ENCODE measurements at regions not wholly inside any gene's neighbourhood (a gene's known extent, or its start where the extent isn't known, plus 50 kb on each side); places are given as distances from the start of the nearest gene placed in this dataset.
"Not testable (repeated sequence)": the region's sequence is repeated elsewhere in the genome, so short reads cannot be mapped to it uniquely, and the experiment has no call there.

GRCh38 chr3:145191543-145191942 is 969.4 kb downstream of the PLOD2 start:
- ChIA-PET POLR2A (no interaction called here), CTCF (no interaction called here)
- H3K4me1 Mint-ChIP-seq (ENCODE audit: low read depth), result no peaks in the 10 kb centered on the region
- no peaks in the 10 kb centered on the region for H3K27me3 Mint-ChIP-seq (ENCODE audit: low read depth)
- ATAC-seq (no peak), DNase-seq (no peak)
- H3K36me3 Mint-ChIP-seq (ENCODE audit: low read depth), result no peaks in the 10 kb centered on the region
- no peak overlapping the region for H3K27ac Mint-ChIP-seq
- peaks cover 3% of the 10 kb centered on the region for H3K9me3 Mint-ChIP-seq (ENCODE audit: insufficient read depth)
- no peak overlapping the region for H3K4me3 Mint-ChIP-seq

GRCh38 chr3:145197051-145197820 is 963.7 kb downstream of the PLOD2 start:
- Mint-ChIP-seq H3K4me3 (no peak overlapping the region), H3K9me3 (ENCODE audit: insufficient read depth) (peaks cover 18% of the 10 kb centered on the region), H3K27me3 (ENCODE audit: low read depth) (no peaks in the 10 kb centered on the region), H3K27ac (no peak overlapping the region), H3K36me3 (ENCODE audit: low read depth) (no peaks in the 10 kb centered on the region), H3K4me1 (ENCODE audit: low read depth) (no peaks in the 10 kb centered on the region)
- DNase-seq, result no peak
- ATAC-seq, result no peak
- POLR2A ChIA-PET, result no interaction called here
- CTCF ChIA-PET, result no interaction called here

- no peak overlapping the region for H3K4me3 Mint-ChIP-seq
- no peaks in the 10 kb centered on the region for H3K4me1 Mint-ChIP-seq (ENCODE audit: low read depth)
- no peak overlapping the region for H3K27ac Mint-ChIP-seq
- H3K36me3 Mint-ChIP-seq (ENCODE audit: low read depth), result no peaks in the 10 kb centered on the region
- peaks cover 18% of the 10 kb centered on the region for H3K9me3 Mint-ChIP-seq (ENCODE audit: insufficient read depth)
- no peaks in the 10 kb centered on the region for H3K27me3 Mint-ChIP-seq (ENCODE audit: low read depth)
- POLR2A ChIA-PET, result no interaction called here
- CTCF ChIA-PET, result no interaction called here
- no peak for DNase-seq
- no peak for ATAC-seq
These were observed 963.2 kb downstream of the PLOD2 start for GRCh38 chr3:145197821-145198220.

- Mint-ChIP-seq H3K4me1 (ENCODE audit: low read depth) (no peaks in the 10 kb centered on the region), H3K36me3 (ENCODE audit: low read depth) (no peaks in the 10 kb centered on the region), H3K27me3 (ENCODE audit: low read depth) (no peaks in the 10 kb centered on the region), H3K4me3 (no peak overlapping the region), H3K27ac (no peak overlapping the region), H3K9me3 (ENCODE audit: insufficient read depth) (no peaks in the 10 kb centered on the region)
- no peak for DNase-seq
- ATAC-seq, result no peak
- ChIA-PET POLR2A (no interaction called here), CTCF (no interaction called here)
These were observed 951.4 kb downstream of the PLOD2 start for GRCh38 chr3:145209561-145209960.

- no peaks in the 10 kb centered on the region for H3K27me3 Mint-ChIP-seq (ENCODE audit: low read depth)
- no peak for ATAC-seq
- CTCF ChIA-PET, result no interaction called here
- POLR2A ChIA-PET, result no interaction called here
- no peaks in the 10 kb centered on the region for H3K36me3 Mint-ChIP-seq (ENCODE audit: low read depth)
- no peak for DNase-seq
- H3K4me1 Mint-ChIP-seq (ENCODE audit: low read depth), result no peaks in the 10 kb centered on the region
- H3K4me3 Mint-ChIP-seq, result no peak overlapping the region
- H3K27ac Mint-ChIP-seq, result no peak overlapping the region
- H3K9me3 Mint-ChIP-seq (ENCODE audit: insufficient read depth), result no peaks in the 10 kb centered on the region
These were observed 941.4 kb downstream of the PLOD2 start for GRCh38 chr3:145219355-145220235.

- ChIA-PET POLR2A (no interaction called here), CTCF (no interaction called here)
- no peaks in the 10 kb centered on the region for H3K4me1 Mint-ChIP-seq (ENCODE audit: low read depth)
- DNase-seq (no peak), ATAC-seq (no peak)
- no peak overlapping the region for H3K4me3 Mint-ChIP-seq
- no peaks in the 10 kb centered on the region for H3K9me3 Mint-ChIP-seq (ENCODE audit: insufficient read depth)
- H3K36me3 Mint-ChIP-seq (ENCODE audit: low read depth), result no peaks in the 10 kb centered on the region
- no peak overlapping the region for H3K27ac Mint-ChIP-seq
- H3K27me3 Mint-ChIP-seq (ENCODE audit: low read depth), result no peaks in the 10 kb centered on the region
These were observed 936.1 kb downstream of the PLOD2 start for GRCh38 chr3:145224886-145225285.

GRCh38 chr3:145243875-145244274 is 917.1 kb downstream of the PLOD2 start:
- POLR2A ChIA-PET, result no interaction called here
- no peak for ATAC-seq
- H3K4me1 Mint-ChIP-seq (ENCODE audit: low read depth), result no peaks in the 10 kb centered on the region
- peaks cover 5% of the 10 kb centered on the region for H3K9me3 Mint-ChIP-seq (ENCODE audit: insufficient read depth)
- no peaks in the 10 kb centered on the region for H3K27me3 Mint-ChIP-seq (ENCODE audit: low read depth)
- CTCF ChIA-PET, result no interaction called here
- H3K4me3 Mint-ChIP-seq, result no peak overlapping the region
- no peak for DNase-seq
- no peaks in the 10 kb centered on the region for H3K36me3 Mint-ChIP-seq (ENCODE audit: low read depth)
- H3K27ac Mint-ChIP-seq, result no peak overlapping the region

- ATAC-seq (no peak), DNase-seq (no peak)
- POLR2A ChIA-PET, result no interaction called here
- CTCF ChIA-PET, result no interaction called here
- Mint-ChIP-seq H3K9me3 (ENCODE audit: insufficient read depth) (peaks cover 8% of the 10 kb centered on the region), H3K27me3 (ENCODE audit: low read depth) (no peaks in the 10 kb centered on the region), H3K27ac (no peak overlapping the region), H3K4me3 (no peak overlapping the region), H3K36me3 (ENCODE audit: low read depth) (no peaks in the 10 kb centered on the region), H3K4me1 (ENCODE audit: low read depth) (no peaks in the 10 kb centered on the region)
These were observed 916.7 kb downstream of the PLOD2 start for GRCh38 chr3:145244327-145244726.

GRCh38 chr3:145246291-145246690 is 914.7 kb downstream of the PLOD2 start:
- no peaks in the 10 kb centered on the region for H3K36me3 Mint-ChIP-seq (ENCODE audit: low read depth)
- no peak for DNase-seq
- POLR2A ChIA-PET, result no interaction called here
- no peaks in the 10 kb centered on the region for H3K27me3 Mint-ChIP-seq (ENCODE audit: low read depth)
- no peak overlapping the region for H3K4me3 Mint-ChIP-seq
- H3K9me3 Mint-ChIP-seq (ENCODE audit: insufficient read depth), result peaks cover 8% of the 10 kb centered on the region
- ATAC-seq, result no peak
- H3K27ac Mint-ChIP-seq, result no peak overlapping the region
- no peaks in the 10 kb centered on the region for H3K4me1 Mint-ChIP-seq (ENCODE audit: low read depth)
- CTCF ChIA-PET, result no interaction called here

GRCh38 chr3:145248928-145249327 is 912.1 kb downstream of the PLOD2 start:
- peaks cover 8% of the 10 kb centered on the region for H3K9me3 Mint-ChIP-seq (ENCODE audit: insufficient read depth)
- ATAC-seq, result no peak
- H3K4me1 Mint-ChIP-seq (ENCODE audit: low read depth), result no peaks in the 10 kb centered on the region
- H3K4me3 Mint-ChIP-seq, result no peak overlapping the region
- POLR2A ChIA-PET, result no interaction called here
- no peaks in the 10 kb centered on the region for H3K36me3 Mint-ChIP-seq (ENCODE audit: low read depth)
- H3K27ac Mint-ChIP-seq, result no peak overlapping the region
- DNase-seq, result no peak
- CTCF ChIA-PET, result no interaction called here
- H3K27me3 Mint-ChIP-seq (ENCODE audit: low read depth), result no peaks in the 10 kb centered on the region

GRCh38 chr3:145251311-145251710 is 909.7 kb downstream of the PLOD2 start:
- H3K27ac Mint-ChIP-seq, result no peak overlapping the region
- ChIA-PET POLR2A (no interaction called here), CTCF (no interaction called here)
- DNase-seq (no peak), ATAC-seq (no peak)
- no peak overlapping the region for H3K4me3 Mint-ChIP-seq
- H3K36me3 Mint-ChIP-seq (ENCODE audit: low read depth), result no peaks in the 10 kb centered on the region
- no peaks in the 10 kb centered on the region for H3K4me1 Mint-ChIP-seq (ENCODE audit: low read depth)
- H3K9me3 Mint-ChIP-seq (ENCODE audit: insufficient read depth), result peaks cover 8% of the 10 kb centered on the region
- no peaks in the 10 kb centered on the region for H3K27me3 Mint-ChIP-seq (ENCODE audit: low read depth)

- POLR2A ChIA-PET; H3K9me3 Mint-ChIP-seq (ENCODE audit: insufficient read depth); CTCF ChIA-PET; H3K36me3 Mint-ChIP-seq (ENCODE audit: low read depth); H3K27me3 Mint-ChIP-seq (ENCODE audit: low read depth); H3K4me1 Mint-ChIP-seq (ENCODE audit: low read depth); H3K4me3 Mint-ChIP-seq; ATAC-seq; DNase-seq; H3K27ac Mint-ChIP-seq: not testable (repeated sequence)
These were observed 903.0 kb downstream of the PLOD2 start for GRCh38 chr3:145257967-145258366.
